ENCODE measurements at regions not wholly inside any gene's neighbourhood (a gene's known extent, or its start where the extent isn't known, plus 50 kb on each side); places are given as distances from the start of the nearest gene placed in this dataset.

- Histone ChIP-seq H3K27me3 (ENCODE audit: insufficient read depth, low read depth) (no peaks in the 10 kb centered on the region), H3K27ac (no peak overlapping the region), H3K79me2 (ENCODE audit: insufficient read depth, low read depth) (no peaks in the 10 kb centered on the region), H3K4me2 (no peak overlapping the region), H3K36me3 (ENCODE audit: insufficient read depth) (no peaks in the 10 kb centered on the region), H3K4me3 (IDR thresholded peaks at IDR 0.05; ENCODE audit: insufficient read depth, low read depth, low read length) (no peak overlapping the region), H3K9ac (no peak overlapping the region), H3K4me1 (ENCODE audit: low read depth, poor library complexity, severe bottlenecking) (no peaks in the 10 kb centered on the region), H2AFZ (ENCODE audit: low read depth) (no peak overlapping the region), H4K20me1 (ENCODE audit: insufficient read depth) (no peaks in the 10 kb centered on the region)
- TF ChIP-seq, protein P1, sequence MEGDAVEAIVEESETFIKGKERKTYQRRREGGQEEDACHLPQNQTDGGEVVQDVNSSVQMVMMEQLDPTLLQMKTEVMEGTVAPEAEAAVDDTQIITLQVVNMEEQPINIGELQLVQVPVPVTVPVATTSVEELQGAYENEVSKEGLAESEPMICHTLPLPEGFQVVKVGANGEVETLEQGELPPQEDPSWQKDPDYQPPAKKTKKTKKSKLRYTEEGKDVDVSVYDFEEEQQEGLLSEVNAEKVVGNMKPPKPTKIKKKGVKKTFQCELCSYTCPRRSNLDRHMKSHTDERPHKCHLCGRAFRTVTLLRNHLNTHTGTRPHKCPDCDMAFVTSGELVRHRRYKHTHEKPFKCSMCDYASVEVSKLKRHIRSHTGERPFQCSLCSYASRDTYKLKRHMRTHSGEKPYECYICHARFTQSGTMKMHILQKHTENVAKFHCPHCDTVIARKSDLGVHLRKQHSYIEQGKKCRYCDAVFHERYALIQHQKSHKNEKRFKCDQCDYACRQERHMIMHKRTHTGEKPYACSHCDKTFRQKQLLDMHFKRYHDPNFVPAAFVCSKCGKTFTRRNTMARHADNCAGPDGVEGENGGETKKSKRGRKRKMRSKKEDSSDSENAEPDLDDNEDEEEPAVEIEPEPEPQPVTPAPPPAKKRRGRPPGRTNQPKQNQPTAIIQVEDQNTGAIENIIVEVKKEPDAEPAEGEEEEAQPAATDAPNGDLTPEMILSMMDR (conservative IDR thresholded peaks at IDR 0.05; ENCODE audit: low read depth, low read length) = no peak
Observed at GRCh38 chr18:64258111-64258650, 109.3 kb upstream of the LINC00305 start.

DNA sequence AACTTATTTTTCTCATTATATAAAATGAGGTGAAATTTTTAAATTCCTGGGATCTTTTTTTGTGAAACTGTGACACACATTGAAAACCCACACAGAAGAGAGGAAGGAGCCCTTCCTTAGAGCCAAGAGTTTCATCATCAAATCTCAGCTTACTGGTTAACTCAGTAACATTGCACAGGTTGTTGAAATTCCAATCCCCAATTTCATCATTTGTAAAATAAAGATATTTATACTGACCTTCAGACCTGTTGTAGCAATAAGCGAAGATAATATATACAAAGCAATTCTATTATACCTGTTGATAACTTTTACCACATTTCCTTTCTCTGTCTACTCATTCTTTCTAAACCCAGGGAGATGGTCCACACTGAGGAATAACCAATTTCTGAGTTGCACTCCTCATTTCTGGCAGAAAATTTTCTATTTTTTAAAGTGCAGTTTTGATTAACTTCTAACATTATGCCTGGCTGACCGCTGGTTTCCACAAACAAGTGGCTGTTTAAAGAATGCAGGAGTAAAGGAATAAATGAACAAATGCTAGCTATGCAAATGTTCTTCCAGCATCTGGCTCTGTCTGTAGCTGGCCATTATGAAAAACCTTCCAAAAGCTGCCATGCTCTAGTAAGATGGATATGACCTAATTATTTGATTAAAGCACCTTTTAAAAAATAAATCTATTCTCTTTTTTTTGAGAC lies 105.7 kb upstream of the LINC00305 start:
- no peaks in the 10 kb centered on the region for H3K27me3 ChIP-seq (ENCODE audit: insufficient read depth, low read depth)
- TF ChIP-seq, protein P1 (conservative IDR thresholded peaks at IDR 0.05; ENCODE audit: low read depth, low read length) = no peak
- H4K20me1 ChIP-seq (ENCODE audit: insufficient read depth) = no peaks in the 10 kb centered on the region
- no peaks in the 10 kb centered on the region for H3K79me2 ChIP-seq (ENCODE audit: insufficient read depth, low read depth)
- no peak overlapping the region for H2AFZ ChIP-seq (ENCODE audit: low read depth)
- no peak overlapping the region for H3K9ac ChIP-seq
- no peaks in the 10 kb centered on the region for H3K4me1 ChIP-seq (ENCODE audit: low read depth, poor library complexity, severe bottlenecking)
- no peak overlapping the region for H3K4me2 ChIP-seq
- H3K4me3 ChIP-seq (IDR thresholded peaks at IDR 0.05; ENCODE audit: insufficient read depth, low read depth, low read length) = no peak overlapping the region
- no peak overlapping the region for H3K27ac ChIP-seq
- H3K36me3 ChIP-seq (ENCODE audit: insufficient read depth) = no peaks in the 10 kb centered on the region

DNA sequence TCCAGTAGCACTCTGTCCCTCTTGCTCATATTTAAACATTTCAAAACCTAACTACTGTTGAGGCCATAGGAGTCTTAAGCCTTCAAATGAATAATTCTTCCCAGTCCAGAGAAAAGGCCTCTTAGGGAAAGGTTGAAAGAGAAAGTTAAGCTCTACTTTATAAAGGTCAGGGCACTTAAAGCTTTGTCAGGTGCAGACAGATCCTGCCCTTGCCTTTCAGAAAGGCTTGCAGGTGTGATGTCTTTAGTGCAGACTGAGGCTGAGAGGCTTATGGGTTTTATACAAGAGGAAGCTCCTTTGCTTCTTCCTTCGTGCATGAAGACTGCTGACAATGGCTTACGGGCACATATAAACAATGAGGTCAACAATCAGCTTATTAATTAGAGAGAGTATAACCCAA lies 105.0 kb upstream of the LINC00305 start:
- Histone ChIP-seq H3K27ac (no peak overlapping the region), H3K79me2 (ENCODE audit: insufficient read depth, low read depth) (no peaks in the 10 kb centered on the region), H4K20me1 (ENCODE audit: insufficient read depth) (no peaks in the 10 kb centered on the region), H3K4me1 (ENCODE audit: low read depth, poor library complexity, severe bottlenecking) (no peaks in the 10 kb centered on the region), H3K27me3 (ENCODE audit: insufficient read depth, low read depth) (no peaks in the 10 kb centered on the region), H3K9ac (no peak overlapping the region), H3K4me2 (no peak overlapping the region), H2AFZ (ENCODE audit: low read depth) (no peak overlapping the region), H3K4me3 (IDR thresholded peaks at IDR 0.05; ENCODE audit: insufficient read depth, low read depth, low read length) (no peak overlapping the region), H3K36me3 (ENCODE audit: insufficient read depth) (no peaks in the 10 kb centered on the region)
- TF ChIP-seq, protein P1 (conservative IDR thresholded peaks at IDR 0.05; ENCODE audit: low read depth, low read length) = no peak

GRCh38 chr18:64253222-64253621 lies 104.3 kb upstream of the LINC00305 start:
- TF ChIP-seq, protein P1 (conservative IDR thresholded peaks at IDR 0.05; ENCODE audit: low read depth, low read length) = no peak

More at GRCh38 chr18:64253222-64253621, 104.3 kb upstream of the LINC00305 start:
- no peak overlapping the region for H3K4me3 ChIP-seq (IDR thresholded peaks at IDR 0.05; ENCODE audit: insufficient read depth, low read depth, low read length)
- no peaks in the 10 kb centered on the region for H3K79me2 ChIP-seq (ENCODE audit: insufficient read depth, low read depth)
- H3K27me3 ChIP-seq (ENCODE audit: insufficient read depth, low read depth) = no peaks in the 10 kb centered on the region
- no peak overlapping the region for H3K9ac ChIP-seq
- no peaks in the 10 kb centered on the region for H3K4me1 ChIP-seq (ENCODE audit: low read depth, poor library complexity, severe bottlenecking)
- H2AFZ ChIP-seq (ENCODE audit: low read depth) = no peak overlapping the region
- H3K27ac ChIP-seq = no peak overlapping the region
- H3K36me3 ChIP-seq (ENCODE audit: insufficient read depth) = no peaks in the 10 kb centered on the region
- no peaks in the 10 kb centered on the region for H4K20me1 ChIP-seq (ENCODE audit: insufficient read depth)
- no peak overlapping the region for H3K4me2 ChIP-seq

All from KMS-11 (cell line).